Pons (tissue), 1 donor: ENCODE measurements at regions not wholly inside any gene's neighbourhood (a gene's known extent, or its start where the extent isn't known, plus 50 kb on each side); places are given as distances from the start of the nearest gene placed in this dataset.
"Not testable (repeated sequence)": the region's sequence is repeated elsewhere in the genome, so short reads cannot be mapped to it uniquely, and the experiment has no call there.

Experiments
- DNase-seq: peaks from one replicate; pipeline ENCODE4 v3.0.0-alpha.2; 2016; ENCODE audit warnings: low spot score

- no peak for DNase-seq
These were observed 448.4 kb downstream of the RAPGEF2 start for GRCh38 chr4:159551281-159551680.

GRCh38 chr4:159552979-159553768 lies 450.3 kb downstream of the RAPGEF2 start:
- no peak for DNase-seq

GRCh38 chr4:159555873-159556272 lies 453.0 kb downstream of the RAPGEF2 start:
- DNase-seq, result no peak

- DNase-seq, result no peak
These were observed 459.5 kb downstream of the RAPGEF2 start for GRCh38 chr4:159562366-159562765.

- DNase-seq, result no peak
These were observed 460.4 kb downstream of the RAPGEF2 start for GRCh38 chr4:159563257-159563656.

- no peak for DNase-seq
These were observed 461.7 kb downstream of the RAPGEF2 start for GRCh38 chr4:159564615-159565014.

GRCh38 chr4:159566786-159567185 lies 463.9 kb downstream of the RAPGEF2 start:
- DNase-seq, result no peak

- no peak for DNase-seq
These were observed 474.4 kb downstream of the RAPGEF2 start for GRCh38 chr4:159577241-159577640.

GRCh38 chr4:159582685-159583084 lies 479.8 kb downstream of the RAPGEF2 start:
- DNase-seq, result no peak

- no peak for DNase-seq
These were observed 490.1 kb downstream of the RAPGEF2 start for GRCh38 chr4:159592898-159593556.

GRCh38 chr4:159593681-159594080 lies 490.8 kb downstream of the RAPGEF2 start:
- DNase-seq, result no peak

GRCh38 chr4:159594576-159594975 lies 491.7 kb downstream of the RAPGEF2 start:
- DNase-seq, result no peak

- DNase-seq, result not testable (repeated sequence)
These were observed 492.2 kb downstream of the RAPGEF2 start for GRCh38 chr4:159595101-159595500.

GRCh38 chr4:159598602-159599001 lies 495.7 kb downstream of the RAPGEF2 start:
- DNase-seq, result no peak

GRCh38 chr4:159600061-159600460 lies 497.2 kb downstream of the RAPGEF2 start:
- DNase-seq, result no peak

- no peak for DNase-seq
These were observed 501.9 kb downstream of the RAPGEF2 start for GRCh38 chr4:159604781-159605180.

- no peak for DNase-seq
These were observed 504.0 kb downstream of the RAPGEF2 start for GRCh38 chr4:159606835-159607234.

- no peak for DNase-seq
These were observed 504.9 kb downstream of the RAPGEF2 start for GRCh38 chr4:159607809-159608208.

GRCh38 chr4:159608436-159608835 lies 505.6 kb downstream of the RAPGEF2 start:
- DNase-seq, result no peak

GRCh38 chr4:159632031-159632430 lies 529.2 kb downstream of the RAPGEF2 start:
- DNase-seq, result no peak

GRCh38 chr4:159639671-159640323 lies 536.9 kb downstream of the RAPGEF2 start:
- DNase-seq, result peak; percentile 29

GRCh38 chr4:159649237-159649636 lies 546.4 kb downstream of the RAPGEF2 start:
- no peak for DNase-seq

- no peak for DNase-seq
These were observed 550.0 kb downstream of the RAPGEF2 start for GRCh38 chr4:159652871-159653270.
